Neuronal stem cell (in vitro differentiated cells): ENCODE measurements at regions not wholly inside any gene's neighbourhood (a gene's known extent, or its start where the extent isn't known, plus 50 kb on each side); places are given as distances from the start of the nearest gene placed in this dataset.
"Not testable (repeated sequence)": the region's sequence is repeated elsewhere in the genome, so short reads cannot be mapped to it uniquely, and the experiment has no call there.

Experiments used
- DNase-seq: peaks from one replicate; pipeline ENCODE4 v3.0.0-alpha.2; 2013; ENCODE audit warnings: low spot score
- H2AFZ ChIP-seq: one replicate; pipeline ENCODE4 v1.6.1; 2013; ENCODE audit warnings: mild to moderate bottlenecking, low read length, inconsistent platforms
- H2AK5ac ChIP-seq: 2 replicates; pipeline ENCODE4 v1.6.1; 2013; ENCODE audit warnings: low read depth, mild to moderate bottlenecking, inconsistent platforms, low read length, moderate library complexity, mixed read lengths
- H2BK120ac ChIP-seq: 2 replicates; pipeline ENCODE4 v1.6.1; 2013; ENCODE audit warnings: low read depth, mild to moderate bottlenecking, inconsistent platforms, low read length, moderate library complexity, mixed read lengths
- H2BK12ac ChIP-seq: one replicate; pipeline ENCODE4 v1.6.1; 2013; ENCODE audit warnings: low read length, inconsistent platforms
- H2BK15ac ChIP-seq: 2 replicates; pipeline ENCODE4 v1.6.1; 2013; ENCODE audit warnings: mild to moderate bottlenecking, low read length, inconsistent platforms, mixed read lengths
- H2BK5ac ChIP-seq: one replicate; pipeline ENCODE4 v1.6.1; 2013; ENCODE audit warnings: inconsistent platforms, mild to moderate bottlenecking, low read length, moderate library complexity
- H3K14ac ChIP-seq: one replicate; pipeline ENCODE4 v1.6.1; 2013; ENCODE audit warnings: low read length, inconsistent platforms
- H3K18ac ChIP-seq: 2 replicates; pipeline ENCODE4 v1.6.1; 2013; ENCODE audit warnings: low read length, inconsistent platforms
- H3K23ac ChIP-seq: 2 replicates; pipeline ENCODE4 v1.6.1; 2013; ENCODE audit warnings: low read depth, mild to moderate bottlenecking, mixed read lengths, low read length, inconsistent platforms; ENCODE audit not compliant: poor library complexity
- H3K27ac ChIP-seq: replicated peaks from 3 replicates; pipeline ENCODE4 v1.5.1; 2013; ENCODE audit warnings: low read length, inconsistent platforms
- H3K27me3 ChIP-seq, 3 experiments: 2 replicates each; pipeline ENCODE4 v1.6.1; 2013; ENCODE audit warnings: low read length in 3 of 3, mild to moderate bottlenecking in 2 of 3, inconsistent platforms in 1 of 3, low read depth in 1 of 3, mixed read lengths in 1 of 3, moderate library complexity in 1 of 3; ENCODE audit not compliant: control insufficient read depth in 3 of 3, insufficient read depth in 3 of 3
- H3K36me3 ChIP-seq, 2 donors: replicated peaks in 1 of 2; 2 replicates each; pipeline ENCODE4 v1.6.1; 2013; ENCODE audit warnings: low read length in 2 of 2; ENCODE audit not compliant: control insufficient read depth in 2 of 2, insufficient read depth in 2 of 2
- H3K4ac ChIP-seq: 2 replicates; pipeline ENCODE4 v1.6.1; 2013; ENCODE audit warnings: inconsistent platforms, mild to moderate bottlenecking, low read length, moderate library complexity
- H3K4me1 ChIP-seq, 2 donors: 1 replicate in 1 of 2; 2 replicates in 1 of 2; pipeline ENCODE4 v1.6.1; 2013; ENCODE audit warnings: low read length in 2 of 2, low read depth in 1 of 2; ENCODE audit not compliant: control insufficient read depth in 2 of 2, insufficient read depth in 1 of 2
- H3K4me2 ChIP-seq: one replicate; pipeline ENCODE4 v1.6.1; 2013; ENCODE audit warnings: mild to moderate bottlenecking, low read length, inconsistent platforms; ENCODE audit not compliant: insufficient read depth, poor library complexity, severe bottlenecking
- H3K4me3 ChIP-seq, 2 donors: 2 replicates each; pipeline ENCODE4 v1.5.1; 2013; ENCODE audit warnings: low read length in 2 of 2, mild to moderate bottlenecking in 2 of 2, inconsistent platforms in 1 of 2, moderate library complexity in 1 of 2
- H3K79me1 ChIP-seq: one replicate; pipeline ENCODE4 v1.6.1; 2013; ENCODE audit warnings: low read depth, mild to moderate bottlenecking, inconsistent platforms, low read length, moderate library complexity
- H3K9ac ChIP-seq: one replicate; pipeline ENCODE4 v1.6.1; 2013; ENCODE audit warnings: mild to moderate bottlenecking, low read depth, low read length, inconsistent platforms; ENCODE audit not compliant: poor library complexity
- H3K9me3 ChIP-seq, 2 donors: replicated peaks in 1 of 2; 2 replicates each; pipeline versions ENCODE3 to v1.6.1; 2013; ENCODE audit warnings: low read length in 2 of 2, mild to moderate bottlenecking in 2 of 2, inconsistent platforms in 1 of 2, low read depth in 1 of 2, mixed read lengths in 1 of 2, moderate library complexity in 1 of 2; ENCODE audit not compliant: control insufficient read depth in 2 of 2, insufficient read depth in 1 of 2
- H4K8ac ChIP-seq: one replicate; pipeline ENCODE4 v1.6.1; 2013; ENCODE audit warnings: low read depth, mild to moderate bottlenecking, inconsistent platforms, low read length, moderate library complexity
- H4K91ac ChIP-seq: one replicate; pipeline ENCODE4 v1.6.1; 2013; ENCODE audit warnings: low read length, low read depth, mild to moderate bottlenecking, inconsistent platforms; ENCODE audit not compliant: poor library complexity
- WGBS, 2 donors: extraction: QIAGEN DNeasy Blood & Tissue Kit; methylation state at CpG; one replicate each; pipeline ENCODE4 v1.1.7; 2013; ENCODE audit warnings: missing lambda C conversion rate in 2 of 2, mixed read lengths in 1 of 2; ENCODE audit not compliant: insufficient read length in 2 of 2, insufficient replicate concordance in 1 of 2; ENCODE audit errors: extremely low coverage in 2 of 2; 5-methylcytosine and 5-hydroxymethylcytosine counted together

DNA sequence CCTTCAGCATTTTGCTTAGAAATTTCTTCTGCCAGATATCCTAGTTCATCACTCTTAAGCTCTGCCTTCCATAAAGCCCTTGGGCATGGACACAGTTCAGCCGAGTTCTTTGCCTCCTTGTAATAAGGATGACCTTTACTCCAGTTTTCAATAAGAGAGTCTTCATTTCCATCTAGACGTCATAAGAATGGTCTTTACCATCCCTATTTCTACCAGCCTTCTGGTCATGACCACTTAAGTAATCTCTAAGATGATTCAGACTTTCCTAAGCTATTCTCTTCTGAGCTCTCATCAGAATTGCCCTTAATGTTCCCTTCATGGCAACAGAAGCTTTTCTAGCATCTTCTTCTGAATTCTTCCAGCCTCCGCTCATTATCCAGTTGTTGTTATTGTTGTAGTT, 126.1 kb downstream of the TFAP2C start:
- H4K91ac ChIP-seq, result no peak overlapping the region
- H2BK5ac ChIP-seq, result no peak overlapping the region
- H3K27ac ChIP-seq, result no peak overlapping the region
- no peak overlapping the region for H3K4ac ChIP-seq
- peaks cover 0 to 9% of the 10 kb centered on the region in 2 donors for H3K4me1 ChIP-seq
- no peak overlapping the region for H4K8ac ChIP-seq
- H2BK120ac ChIP-seq, result no peak overlapping the region
- H3K27me3 ChIP-seq, result no peaks in the 10 kb centered on the region
- no peaks in the 10 kb centered on the region for H3K9me3 ChIP-seq
- no peak overlapping the region for H2BK12ac ChIP-seq
- no peaks in the 10 kb centered on the region for H3K79me1 ChIP-seq
- no peak overlapping the region for H3K4me2 ChIP-seq
- no peak for DNase-seq
- H3K18ac ChIP-seq, result no peak overlapping the region
- no peaks in the 10 kb centered on the region for H3K36me3 ChIP-seq
- no CpG with 5 or more reads among the region's 3 CpGs for WGBS, 2 donors
- H2BK15ac ChIP-seq, result no peak overlapping the region
- no peak overlapping the region for H3K23ac ChIP-seq
- no peak overlapping the region for H3K9ac ChIP-seq
- H3K4me3 ChIP-seq, result no peak overlapping the region
- H2AFZ ChIP-seq, result no peak overlapping the region
- H2AK5ac ChIP-seq, result no peak overlapping the region
- H3K14ac ChIP-seq, result no peak overlapping the region

- not testable (repeated sequence) for H2AK5ac ChIP-seq, H3K4me2 ChIP-seq, H3K18ac ChIP-seq, H3K14ac ChIP-seq, H4K91ac ChIP-seq, H2AFZ ChIP-seq, H2BK12ac ChIP-seq, H3K4ac ChIP-seq, H3K9ac ChIP-seq, H3K23ac ChIP-seq, H2BK5ac ChIP-seq, H2BK15ac ChIP-seq, H3K27ac ChIP-seq, H3K79me1 ChIP-seq, H4K8ac ChIP-seq, H3K27me3 ChIP-seq, H3K9me3 ChIP-seq, H3K4me3 ChIP-seq, H2BK120ac ChIP-seq, DNase-seq, H3K4me1 ChIP-seq, H3K36me3 ChIP-seq
- no CpG with 5 or more reads among the region's 5 CpGs for WGBS, 2 donors
Observed at GRCh38 chr20:56756658-56757057, 127.6 kb downstream of the TFAP2C start.

DNA sequence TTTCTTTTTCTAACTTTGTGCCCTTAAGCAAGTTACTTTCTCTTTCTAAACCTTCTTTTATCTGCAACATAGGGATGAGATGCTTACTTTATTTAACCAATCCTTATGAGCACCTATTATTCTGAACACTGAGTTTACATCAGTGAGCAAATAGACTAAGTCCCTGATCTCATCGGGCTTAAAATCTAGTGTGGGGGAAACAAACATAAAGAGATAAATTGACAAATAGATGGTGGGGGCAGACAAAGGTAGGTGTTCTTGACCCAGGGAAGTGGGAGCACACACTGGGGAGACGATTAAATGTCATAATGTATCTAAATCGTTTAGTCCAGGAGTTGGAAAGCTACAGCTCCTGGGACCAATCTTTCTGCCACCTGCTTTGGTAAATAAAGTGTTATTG, 129.6 kb downstream of the TFAP2C start:
- Histone ChIP-seq H3K36me3 (no peaks in the 10 kb centered on the region), H2BK120ac (no peak overlapping the region), H3K4me2 (no peak overlapping the region), H3K4me3 (no peak overlapping the region), H3K9me3 (no peaks in the 10 kb centered on the region), H3K4ac (no peak overlapping the region), H3K14ac (no peak overlapping the region), H3K79me1 (no peaks in the 10 kb centered on the region), H3K27me3 (no peaks in the 10 kb centered on the region), H3K4me1 (peaks cover 0 to 5% of the 10 kb centered on the region in 2 donors), H3K27ac (no peak overlapping the region), H2BK15ac (no peak overlapping the region), H2AFZ (no peak overlapping the region), H4K8ac (no peak overlapping the region), H3K9ac (no peak overlapping the region), H2BK5ac (no peak overlapping the region), H3K23ac (no peak overlapping the region), H2AK5ac (no peak overlapping the region), H3K18ac (no peak overlapping the region), H4K91ac (no peak overlapping the region), H2BK12ac (no peak overlapping the region)
- no peak for DNase-seq
- WGBS, 2 donors, result no CpG with 5 or more reads among the region's 3 CpGs

- H4K91ac ChIP-seq, result peak overlapping the region; percentile 82
- no peaks in the 10 kb centered on the region for H3K27me3 ChIP-seq
- H3K18ac ChIP-seq, result peak overlapping the region; percentile 54
- H2BK5ac ChIP-seq, result peak overlapping the region; percentile 62
- no peak overlapping the region for H3K4me2 ChIP-seq
- H3K14ac ChIP-seq, result peak overlapping the region; percentile 31
- H3K36me3 ChIP-seq, result no peaks in the 10 kb centered on the region
- DNase-seq, result no peak
- peaks cover 0 to 5% of the 10 kb centered on the region in 2 donors for H3K4me1 ChIP-seq
- WGBS, 2 donors, result no CpG with 5 or more reads among the region's 8 CpGs
- peak overlapping the region; percentile 23 for H3K23ac ChIP-seq
- H3K9ac ChIP-seq, result no peak overlapping the region
- H3K4ac ChIP-seq, result peak overlapping the region; percentile 23
- no peak overlapping the region for H3K27ac ChIP-seq
- no peak overlapping the region for H2BK120ac ChIP-seq
- no peak overlapping the region for H3K4me3 ChIP-seq
- H4K8ac ChIP-seq, result no peak overlapping the region
- no peak overlapping the region for H2AFZ ChIP-seq
- no peak overlapping the region for H2BK12ac ChIP-seq
- H2AK5ac ChIP-seq, result no peak overlapping the region
- peaks cover 0 to 2% of the 10 kb centered on the region in 2 donors for H3K9me3 ChIP-seq
- no peaks in the 10 kb centered on the region for H3K79me1 ChIP-seq
- H2BK15ac ChIP-seq, result peak overlapping the region; percentile 64
Observed at GRCh38 chr20:56759741-56760278, 130.7 kb downstream of the TFAP2C start.
